H9 (cell line): ENCODE measurements at regions not wholly inside any gene's neighbourhood (a gene's known extent, or its start where the extent isn't known, plus 50 kb on each side); places are given as distances from the start of the nearest gene placed in this dataset.

Experiments
- DNase-seq: peaks from one replicate; pipeline ENCODE4 v3.0.0-alpha.2; 2017
- H2AFZ ChIP-seq: one replicate; pipeline ENCODE4 v1.6.1; 2013; ENCODE audit warnings: mild to moderate bottlenecking, low read length, control low read depth, moderate library complexity
- H2AK5ac ChIP-seq: 2 replicates; pipeline ENCODE4 v1.6.1; 2013; ENCODE audit warnings: low read length, control low read depth, mixed read lengths; ENCODE audit not compliant: insufficient read length
- H2BK120ac ChIP-seq: one replicate; pipeline ENCODE4 v1.6.1; 2013; ENCODE audit warnings: low read depth, mild to moderate bottlenecking, low read length, control low read depth, inconsistent platforms; ENCODE audit not compliant: poor library complexity, severe bottlenecking
- H2BK12ac ChIP-seq: 2 replicates; pipeline ENCODE4 v1.6.1; 2013; ENCODE audit warnings: low read length, control low read depth, mixed read lengths, low read depth; ENCODE audit not compliant: insufficient read length
- H2BK15ac ChIP-seq: 2 replicates; pipeline ENCODE4 v1.6.1; 2013; ENCODE audit warnings: low read depth, low read length, control low read depth
- H2BK20ac ChIP-seq: one replicate; pipeline ENCODE4 v1.6.1; 2013; ENCODE audit warnings: low read depth, mild to moderate bottlenecking, low read length, control low read depth, inconsistent platforms; ENCODE audit not compliant: poor library complexity, severe bottlenecking
- H2BK5ac ChIP-seq: 2 replicates; pipeline ENCODE4 v1.6.1; 2013; ENCODE audit warnings: low read length, control low read depth, mixed read lengths; ENCODE audit not compliant: insufficient read length
- H3K14ac ChIP-seq: 2 replicates; pipeline ENCODE4 v1.6.1; 2013; ENCODE audit warnings: low read length, control low read depth; ENCODE audit not compliant: insufficient read depth
- H3K18ac ChIP-seq: 2 replicates; pipeline ENCODE4 v1.6.1; 2013; ENCODE audit warnings: low read depth, mild to moderate bottlenecking, mixed read lengths, low read length, control low read depth; ENCODE audit not compliant: insufficient read length
- H3K23ac ChIP-seq: 2 replicates; pipeline ENCODE4 v1.6.1; 2013; ENCODE audit warnings: low read length, control low read depth, mixed read lengths, low read depth; ENCODE audit not compliant: insufficient read length
- H3K23me2 ChIP-seq: 2 replicates; pipeline ENCODE4 v1.6.1; 2013; ENCODE audit warnings: low read depth, mild to moderate bottlenecking, mixed read lengths, low read length, control low read depth; ENCODE audit not compliant: insufficient read length, poor library complexity, severe bottlenecking
- H3K27ac ChIP-seq: 2 replicates; pipeline ENCODE4 v1.5.1; 2013; ENCODE audit warnings: low read length, control low read depth, mixed read lengths, low read depth; ENCODE audit not compliant: insufficient read length
- H3K27me3 ChIP-seq: 2 replicates; pipeline ENCODE4 v1.6.1; 2013; ENCODE audit warnings: low read length, control low read depth, inconsistent platforms; ENCODE audit not compliant: insufficient read depth
- H3K4ac ChIP-seq: 2 replicates; pipeline ENCODE4 v1.6.1; 2013; ENCODE audit warnings: low read depth, mild to moderate bottlenecking, control low read depth, inconsistent platforms, low read length, moderate library complexity
- H3K4me1 ChIP-seq: 2 replicates; pipeline ENCODE4 v1.6.1; 2013; ENCODE audit warnings: low read length, control low read depth, inconsistent platforms; ENCODE audit not compliant: insufficient read depth
- H3K4me2 ChIP-seq: 2 replicates; pipeline ENCODE4 v1.6.1; 2013; ENCODE audit warnings: low read length, control low read depth, mixed read lengths; ENCODE audit not compliant: insufficient read length, insufficient read depth
- H3K56ac ChIP-seq: 2 replicates; pipeline ENCODE4 v1.6.1; 2013; ENCODE audit warnings: low read depth, mild to moderate bottlenecking, mixed read lengths, low read length, control low read depth; ENCODE audit not compliant: insufficient read length
- H3K79me1 ChIP-seq: 2 replicates; pipeline ENCODE4 v1.6.1; 2013; ENCODE audit warnings: low read depth, mild to moderate bottlenecking, moderate library complexity, low read length, control low read depth, inconsistent platforms; ENCODE audit not compliant: insufficient read depth, poor library complexity, severe bottlenecking
- H3K79me2 ChIP-seq: 2 replicates; pipeline ENCODE4 v1.6.1; 2013; ENCODE audit warnings: low read length, control low read depth, inconsistent platforms; ENCODE audit not compliant: insufficient read depth
- H3K9ac ChIP-seq: 2 replicates; pipeline ENCODE4 v1.6.1; 2013; ENCODE audit warnings: low read length, control low read depth, mixed read lengths; ENCODE audit not compliant: insufficient read length; ENCODE audit errors: extremely low read depth
- H3K9me3 ChIP-seq: one replicate; pipeline ENCODE4 v1.6.1; 2013; ENCODE audit warnings: low read depth, low read length, inconsistent platforms; ENCODE audit not compliant: control insufficient read depth
- H3T11ph ChIP-seq: one replicate; pipeline ENCODE4 v1.6.1; 2013; ENCODE audit warnings: mild to moderate bottlenecking, low read length, control low read depth, inconsistent platforms
- H4K20me1 ChIP-seq: one replicate; pipeline ENCODE4 v1.6.1; 2013; ENCODE audit not compliant: control insufficient read depth, insufficient read length, insufficient read depth
- H4K5ac ChIP-seq: 2 replicates; pipeline ENCODE4 v1.6.1; 2013; ENCODE audit warnings: low read depth, mild to moderate bottlenecking, mixed read lengths, low read length, control low read depth; ENCODE audit not compliant: insufficient read length
- H4K8ac ChIP-seq: replicated peaks from 2 replicates; pipeline ENCODE4 v1.6.1; 2013; ENCODE audit warnings: low read length, control low read depth, mixed read lengths, low read depth; ENCODE audit not compliant: insufficient read length
- H4K91ac ChIP-seq: 2 replicates; pipeline ENCODE4 v1.6.1; 2013; ENCODE audit warnings: low read depth, mild to moderate bottlenecking, moderate library complexity, mixed read lengths, low read length, control low read depth; ENCODE audit not compliant: insufficient read length
- H3K27ac Mint-ChIP-seq, 3 experiments: 2 replicates in 2 of 3; 3 replicates in 1 of 3; pipeline ENCODE4 v1.8.0; 2020 to 2021; ENCODE audit warnings: mixed read lengths in 3 of 3, mild to moderate bottlenecking in 1 of 3, moderate library complexity in 1 of 3
- H3K27me3 Mint-ChIP-seq: 2 replicates; pipeline ENCODE4 v1.8.0; 2021; ENCODE audit warnings: low read depth, mild to moderate bottlenecking, moderate library complexity, mixed read lengths
- H3K36me3 Mint-ChIP-seq, 3 experiments: 2 replicates in 2 of 3; 3 replicates in 1 of 3; pipeline ENCODE4 v1.8.0; 2020 to 2021; ENCODE audit warnings: low read depth in 3 of 3, mixed read lengths in 3 of 3; ENCODE audit not compliant: insufficient read depth in 1 of 3
- H3K4me1 Mint-ChIP-seq, 2 experiments: 2 replicates each; pipeline ENCODE4 v1.8.0; 2020; ENCODE audit warnings: mixed read lengths in 2 of 2
- H3K4me3 Mint-ChIP-seq, 2 experiments: 2 replicates in 1 of 2; 3 replicates in 1 of 2; pipeline ENCODE4 v1.8.0; 2020 to 2021; ENCODE audit warnings: mild to moderate bottlenecking in 2 of 2, mixed read lengths in 2 of 2, moderate library complexity in 1 of 2
- H3K9me3 Mint-ChIP-seq, 2 experiments: 2 replicates in 1 of 2; 3 replicates in 1 of 2; pipeline ENCODE4 v1.8.0; 2020; ENCODE audit warnings: mild to moderate bottlenecking in 2 of 2, mixed read lengths in 2 of 2, moderate library complexity in 1 of 2
- WGBS: extraction: QIAGEN DNeasy Blood & Tissue Kit; methylation state at CpG from one replicate; pipeline ENCODE4 v1.1.7; 2013; ENCODE audit warnings: missing lambda C conversion rate, low lambda C conversion rate, mixed read lengths; ENCODE audit not compliant: insufficient read length; ENCODE audit errors: extremely low coverage; 5-methylcytosine and 5-hydroxymethylcytosine counted together
- TF ChIP-seq, protein P1 (sequence below): fragments of 200-600 bp; sonication (generic); conservative IDR thresholded peaks from 3 replicates; pipeline ENCODE4 v1.8.0; 2021; ENCODE audit warnings: antibody characterized with exemption, mild to moderate bottlenecking

DNA sequence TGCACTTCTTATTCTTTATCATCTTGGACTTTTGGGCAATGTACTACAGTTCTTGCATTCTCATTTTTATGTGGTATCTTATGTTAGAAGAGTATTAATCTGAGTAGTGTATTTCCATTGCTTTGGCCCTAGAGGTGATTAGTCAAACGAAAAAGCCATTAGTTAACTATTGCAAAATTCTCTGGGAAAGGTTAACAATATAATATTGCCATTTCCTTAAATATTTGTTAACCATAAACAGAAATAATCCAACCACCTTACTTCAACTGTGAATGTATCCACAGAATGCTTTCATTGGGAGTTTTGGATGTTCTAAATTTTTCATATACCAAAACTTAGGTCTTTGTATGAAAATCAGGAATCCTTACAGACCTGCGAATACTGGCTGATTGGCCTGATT is 294.6 kb upstream of the UGT8 start:
- Histone ChIP-seq H4K91ac (no peak overlapping the region), H3K56ac (no peak overlapping the region), H4K20me1 (no peaks in the 10 kb centered on the region), H3K4me2 (no peak overlapping the region), H3K79me1 (no peaks in the 10 kb centered on the region), H3K14ac (no peak overlapping the region), H3K4me1 (no peaks in the 10 kb centered on the region), H4K8ac (no peak overlapping the region), H2BK20ac (no peak overlapping the region), H2BK15ac (no peak overlapping the region), H3K4ac (no peak overlapping the region), H2BK120ac (no peak overlapping the region), H3K79me2 (no peaks in the 10 kb centered on the region), H2BK12ac (no peak overlapping the region), H3K9me3 (no peaks in the 10 kb centered on the region), H3K9ac (no peak overlapping the region), H2AK5ac (no peak overlapping the region), H3K23me2 (no peaks in the 10 kb centered on the region), H4K5ac (no peak overlapping the region), H3K27ac (no peak overlapping the region), H3K18ac (no peak overlapping the region), H3K27me3 (no peaks in the 10 kb centered on the region), H3T11ph (no peak overlapping the region), H2AFZ (no peak overlapping the region), H3K23ac (no peak overlapping the region), H2BK5ac (no peak overlapping the region)
- Mint-ChIP-seq H3K4me3 (no peak overlapping the region), H3K36me3 (no peaks in the 10 kb centered on the region), H3K4me1 (no peaks in the 10 kb centered on the region), H3K9me3 (no peaks in the 10 kb centered on the region), H3K27me3 (peaks cover 2% of the 10 kb centered on the region; the same call in 1 of the 2 replicates), H3K27ac (no peak overlapping the region)
- DNase-seq, result no peak
- WGBS, result no CpG with 5 or more reads among the region's 2 CpGs
- TF ChIP-seq, protein P1, sequence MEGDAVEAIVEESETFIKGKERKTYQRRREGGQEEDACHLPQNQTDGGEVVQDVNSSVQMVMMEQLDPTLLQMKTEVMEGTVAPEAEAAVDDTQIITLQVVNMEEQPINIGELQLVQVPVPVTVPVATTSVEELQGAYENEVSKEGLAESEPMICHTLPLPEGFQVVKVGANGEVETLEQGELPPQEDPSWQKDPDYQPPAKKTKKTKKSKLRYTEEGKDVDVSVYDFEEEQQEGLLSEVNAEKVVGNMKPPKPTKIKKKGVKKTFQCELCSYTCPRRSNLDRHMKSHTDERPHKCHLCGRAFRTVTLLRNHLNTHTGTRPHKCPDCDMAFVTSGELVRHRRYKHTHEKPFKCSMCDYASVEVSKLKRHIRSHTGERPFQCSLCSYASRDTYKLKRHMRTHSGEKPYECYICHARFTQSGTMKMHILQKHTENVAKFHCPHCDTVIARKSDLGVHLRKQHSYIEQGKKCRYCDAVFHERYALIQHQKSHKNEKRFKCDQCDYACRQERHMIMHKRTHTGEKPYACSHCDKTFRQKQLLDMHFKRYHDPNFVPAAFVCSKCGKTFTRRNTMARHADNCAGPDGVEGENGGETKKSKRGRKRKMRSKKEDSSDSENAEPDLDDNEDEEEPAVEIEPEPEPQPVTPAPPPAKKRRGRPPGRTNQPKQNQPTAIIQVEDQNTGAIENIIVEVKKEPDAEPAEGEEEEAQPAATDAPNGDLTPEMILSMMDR, result no peak
